Sigmoid colon (tissue), 4 donors: ENCODE measurements at regions not wholly inside any gene's neighbourhood (a gene's known extent, or its start where the extent isn't known, plus 50 kb on each side); places are given as distances from the start of the nearest gene placed in this dataset.

Experiments used
- EP300 ChIP-seq, 4 donors: sonication (generic); formaldehyde crosslinking; IDR thresholded peaks; one replicate each; pipeline ENCODE4 v1.6.1; 2017; ENCODE audit warnings: antibody characterized with exemption in 4 of 4
- POLR2AphosphoS5 ChIP-seq, 4 donors: sonication (generic); formaldehyde crosslinking; IDR thresholded peaks; one replicate each; pipeline ENCODE4 v1.6.1; 2017; ENCODE audit warnings: antibody characterized with exemption in 4 of 4
- TF ChIP-seq, protein P1 (sequence below), 4 experiments: fragments of 450-650 bp in 3 of 4; fragments of 200-600 bp in 1 of 4; IDR thresholded peaks; one replicate each; pipeline ENCODE4 v1.5.1; 2016 to 2019; ENCODE audit warnings: antibody characterized with exemption in 4 of 4, mild to moderate bottlenecking in 3 of 4, moderate library complexity in 2 of 4

- no peak for TF ChIP-seq EP300 (IDR thresholded peaks at IDR 0.05)
- TF ChIP-seq, protein P1, sequence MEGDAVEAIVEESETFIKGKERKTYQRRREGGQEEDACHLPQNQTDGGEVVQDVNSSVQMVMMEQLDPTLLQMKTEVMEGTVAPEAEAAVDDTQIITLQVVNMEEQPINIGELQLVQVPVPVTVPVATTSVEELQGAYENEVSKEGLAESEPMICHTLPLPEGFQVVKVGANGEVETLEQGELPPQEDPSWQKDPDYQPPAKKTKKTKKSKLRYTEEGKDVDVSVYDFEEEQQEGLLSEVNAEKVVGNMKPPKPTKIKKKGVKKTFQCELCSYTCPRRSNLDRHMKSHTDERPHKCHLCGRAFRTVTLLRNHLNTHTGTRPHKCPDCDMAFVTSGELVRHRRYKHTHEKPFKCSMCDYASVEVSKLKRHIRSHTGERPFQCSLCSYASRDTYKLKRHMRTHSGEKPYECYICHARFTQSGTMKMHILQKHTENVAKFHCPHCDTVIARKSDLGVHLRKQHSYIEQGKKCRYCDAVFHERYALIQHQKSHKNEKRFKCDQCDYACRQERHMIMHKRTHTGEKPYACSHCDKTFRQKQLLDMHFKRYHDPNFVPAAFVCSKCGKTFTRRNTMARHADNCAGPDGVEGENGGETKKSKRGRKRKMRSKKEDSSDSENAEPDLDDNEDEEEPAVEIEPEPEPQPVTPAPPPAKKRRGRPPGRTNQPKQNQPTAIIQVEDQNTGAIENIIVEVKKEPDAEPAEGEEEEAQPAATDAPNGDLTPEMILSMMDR (IDR thresholded peaks at IDR 0.05), result no peak
- TF ChIP-seq POLR2AphosphoS5 (IDR thresholded peaks at IDR 0.05), result no peak
Measured at GRCh38 chr9:102768002-102768401, 227.1 kb upstream of the CYLC2 start.
